ENCODE measurements at regions not wholly inside any gene's neighbourhood (a gene's known extent, or its start where the extent isn't known, plus 50 kb on each side); places are given as distances from the start of the nearest gene placed in this dataset.

GRCh38 chr3:111248406-111248805 is 176.8 kb downstream of the NECTIN3 start:
- TF ChIP-seq ZNF331 (CRISPR knock-in tag; IDR thresholded peaks at IDR 0.05; ENCODE audit: low read depth) (no peak), POLR2AphosphoS5 (IDR thresholded peaks at IDR 0.05; ENCODE audit: low read depth) (no peak), ETS1 (IDR thresholded peaks at IDR 0.05) (no peak), CTCF (conservative IDR thresholded peaks at IDR 0.05; ENCODE audit: low read depth in 2 of 2) (no peak), REST (IDR thresholded peaks at IDR 0.05; ENCODE audit: unreplicated experiment) (no peak), EZH2 (IDR thresholded peaks at IDR 0.05; ENCODE audit: low read depth, unreplicated experiment) (no peak), STAT1 (IDR thresholded peaks at IDR 0.05; ENCODE audit: unreplicated experiment) (no peak), NANOG (IDR thresholded peaks at IDR 0.05; ENCODE audit: borderline replicate concordance) (no peak), CREB1 (CRISPR knock-in tag; IDR thresholded peaks at IDR 0.05; ENCODE audit: low read depth) (no peak), EZH2phosphoT487 (IDR thresholded peaks at IDR 0.05; ENCODE audit: unreplicated experiment) (no peak), JUNB (IDR thresholded peaks at IDR 0.05; ENCODE audit: unreplicated experiment) (no peak), ZNF462 (CRISPR knock-in tag; IDR thresholded peaks at IDR 0.05) (no peak)
